ENCODE measurements at regions not wholly inside any gene's neighbourhood (a gene's known extent, or its start where the extent isn't known, plus 50 kb on each side); places are given as distances from the start of the nearest gene placed in this dataset.

DNA sequence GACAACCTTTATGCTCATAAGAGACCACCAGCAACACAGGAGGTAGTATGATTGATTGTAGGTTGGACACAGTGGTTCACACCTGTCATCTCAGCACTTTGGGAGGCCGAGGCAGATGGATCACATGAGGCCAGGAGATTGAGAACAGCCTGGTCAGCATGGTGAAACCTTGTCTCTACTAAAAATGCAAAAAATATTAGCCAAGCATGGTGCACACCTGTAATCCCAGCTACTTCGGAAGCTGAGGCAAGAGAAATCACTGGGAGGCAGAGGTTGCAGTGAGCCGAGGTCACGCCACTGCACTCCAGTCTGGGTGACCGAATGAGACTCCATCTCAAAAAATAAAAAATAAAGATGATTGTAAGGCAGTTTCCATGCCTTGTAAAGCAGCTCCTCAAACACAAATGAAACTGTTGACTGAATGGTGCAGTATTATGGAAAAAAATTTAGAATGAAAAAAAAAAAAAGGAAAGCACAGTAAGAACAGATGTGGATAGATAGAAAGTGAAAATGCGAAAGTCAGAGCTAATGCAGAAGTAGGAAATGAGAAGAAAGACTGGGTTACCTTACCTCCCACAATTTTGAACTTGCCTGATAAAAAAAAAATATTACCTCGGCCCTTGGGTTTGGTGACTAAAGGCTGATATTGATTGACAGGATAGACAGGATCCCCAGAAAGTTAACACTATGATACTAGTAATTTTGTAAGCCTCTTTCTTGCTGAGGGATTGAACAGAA is 249.2 kb upstream of the TRAM1L1 start:
- DNase-seq, result no peak
- H3K9me3 Mint-ChIP-seq, result no peaks in the 10 kb centered on the region
- no peak overlapping the region for H3K4me3 Mint-ChIP-seq
- no peaks in the 10 kb centered on the region for H3K4me1 Mint-ChIP-seq (ENCODE audit: low read depth in 2 of 2)
- no peak overlapping the region for H3K27ac Mint-ChIP-seq
- no peak for ATAC-seq (replicated peaks)
- no peaks in the 10 kb centered on the region for H3K27me3 Mint-ChIP-seq
- no peaks in the 10 kb centered on the region for H3K36me3 Mint-ChIP-seq (ENCODE audit: insufficient read depth)

GRCh38 chr4:117357437-117357836 is 272.1 kb upstream of the TRAM1L1 start:
- ATAC-seq (replicated peaks) (no peak), DNase-seq (no peak)
- Mint-ChIP-seq H3K27ac (no peak overlapping the region), H3K36me3 (ENCODE audit: insufficient read depth) (no peaks in the 10 kb centered on the region), H3K9me3 (peaks cover 0 to 3% of the 10 kb centered on the region in 2 donors), H3K4me1 (ENCODE audit: low read depth in 2 of 2) (no peaks in the 10 kb centered on the region), H3K27me3 (no peaks in the 10 kb centered on the region), H3K4me3 (no peak overlapping the region)

- Mint-ChIP-seq H3K27me3 (no peaks in the 10 kb centered on the region), H3K4me3 (no peak overlapping the region), H3K36me3 (ENCODE audit: insufficient read depth) (no peaks in the 10 kb centered on the region), H3K4me1 (ENCODE audit: low read depth in 2 of 2) (no peaks in the 10 kb centered on the region), H3K27ac (no peak overlapping the region), H3K9me3 (peaks cover 0 to 3% of the 10 kb centered on the region in 2 donors)
- DNase-seq (no peak), ATAC-seq (replicated peaks) (no peak)
Observed at GRCh38 chr4:117357866-117358265, 272.5 kb upstream of the TRAM1L1 start.

GRCh38 chr4:117370944-117371668 is 285.7 kb upstream of the TRAM1L1 start:
- Mint-ChIP-seq H3K4me1 (ENCODE audit: low read depth in 2 of 2) (no peaks in the 10 kb centered on the region), H3K36me3 (ENCODE audit: insufficient read depth) (no peaks in the 10 kb centered on the region), H3K27ac (no peak overlapping the region), H3K27me3 (no peaks in the 10 kb centered on the region), H3K4me3 (no peak overlapping the region), H3K9me3 (peaks cover 8 to 14% of the 10 kb centered on the region in 2 donors)
- DNase-seq (no peak), ATAC-seq (replicated peaks) (no peak)

- Mint-ChIP-seq H3K27ac (no peak overlapping the region), H3K9me3 (peaks cover 6 to 7% of the 10 kb centered on the region in 2 donors), H3K4me3 (no peak overlapping the region), H3K4me1 (ENCODE audit: low read depth in 2 of 2) (no peaks in the 10 kb centered on the region), H3K36me3 (ENCODE audit: insufficient read depth) (no peaks in the 10 kb centered on the region), H3K27me3 (no peaks in the 10 kb centered on the region)
- ATAC-seq (replicated peaks), result no peak
- no peak for DNase-seq
Observed at GRCh38 chr4:117375101-117375500, 289.7 kb upstream of the TRAM1L1 start.

DNA sequence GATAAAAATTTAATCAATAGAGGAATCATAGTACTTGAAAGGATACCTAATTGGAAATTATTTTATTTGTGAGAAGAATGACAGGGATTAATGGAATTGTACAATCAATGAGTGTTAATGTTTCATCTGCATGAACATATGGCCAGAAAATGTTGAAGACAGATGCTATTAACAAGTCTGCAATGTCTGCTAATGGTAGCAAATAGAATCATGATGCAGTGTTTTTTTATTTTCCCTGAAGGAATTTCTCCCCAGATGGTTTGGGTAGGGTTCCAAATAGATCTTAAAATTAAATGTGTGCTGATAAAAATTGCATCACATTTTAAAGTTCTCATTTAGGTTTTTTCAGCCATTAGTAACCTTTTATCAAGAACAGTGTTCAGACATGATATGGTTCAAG is 291.3 kb upstream of the TRAM1L1 start:
- ATAC-seq (replicated peaks) (no peak), DNase-seq (no peak)
- Mint-ChIP-seq H3K4me1 (ENCODE audit: low read depth in 2 of 2) (no peaks in the 10 kb centered on the region), H3K36me3 (ENCODE audit: insufficient read depth) (no peaks in the 10 kb centered on the region), H3K27me3 (no peaks in the 10 kb centered on the region), H3K27ac (no peak overlapping the region), H3K9me3 (peaks cover 0 to 3% of the 10 kb centered on the region in 2 donors), H3K4me3 (no peak overlapping the region)

DNA sequence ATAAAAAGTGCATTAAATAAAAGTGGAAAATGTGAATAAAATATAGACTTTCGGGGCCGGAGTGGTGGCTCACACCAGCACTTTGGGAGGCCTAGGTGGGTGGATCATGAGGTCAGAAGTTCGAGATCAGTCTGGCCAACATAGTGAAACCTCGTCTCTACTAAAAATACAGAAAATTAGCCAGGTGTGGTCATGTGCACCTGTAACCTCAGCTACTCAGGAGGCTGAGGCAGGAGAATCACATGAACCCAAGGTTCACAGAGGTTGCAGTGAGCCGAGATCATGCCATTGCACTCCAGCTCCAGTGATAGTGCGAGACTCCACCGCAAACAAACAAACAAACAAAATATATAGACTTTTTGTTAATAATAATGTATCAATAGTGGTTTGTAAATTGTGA is 293.6 kb upstream of the TRAM1L1 start:
- peaks cover 0 to 3% of the 10 kb centered on the region in 2 donors for H3K9me3 Mint-ChIP-seq
- no peak overlapping the region for H3K4me3 Mint-ChIP-seq
- no peaks in the 10 kb centered on the region for H3K27me3 Mint-ChIP-seq
- ATAC-seq (replicated peaks) (no peak), DNase-seq (no peak)
- no peaks in the 10 kb centered on the region for H3K36me3 Mint-ChIP-seq (ENCODE audit: insufficient read depth)
- H3K27ac Mint-ChIP-seq, result no peak overlapping the region
- H3K4me1 Mint-ChIP-seq (ENCODE audit: low read depth in 2 of 2), result no peaks in the 10 kb centered on the region

GRCh38 chr4:117383468-117383867 is 298.1 kb upstream of the TRAM1L1 start:
- H3K9me3 Mint-ChIP-seq, result peaks cover 1 to 7% of the 10 kb centered on the region in 2 donors
- H3K36me3 Mint-ChIP-seq (ENCODE audit: insufficient read depth), result no peaks in the 10 kb centered on the region
- no peaks in the 10 kb centered on the region for H3K27me3 Mint-ChIP-seq
- H3K4me3 Mint-ChIP-seq, result no peak overlapping the region
- ATAC-seq (replicated peaks), result no peak
- H3K27ac Mint-ChIP-seq, result no peak overlapping the region
- DNase-seq, result no peak
- no peaks in the 10 kb centered on the region for H3K4me1 Mint-ChIP-seq (ENCODE audit: low read depth in 2 of 2)

- no peaks in the 10 kb centered on the region for H3K4me1 Mint-ChIP-seq (ENCODE audit: low read depth in 2 of 2)
Observed at GRCh38 chr4:117385526-117385925, 300.1 kb upstream of the TRAM1L1 start.

GRCh38 chr4:117387072-117387471 is 301.7 kb upstream of the TRAM1L1 start:
- H3K4me3 Mint-ChIP-seq, result no peak overlapping the region
- H3K9me3 Mint-ChIP-seq, result peaks cover 2 to 16% of the 10 kb centered on the region in 2 donors
- no peak overlapping the region for H3K27ac Mint-ChIP-seq
- no peaks in the 10 kb centered on the region for H3K36me3 Mint-ChIP-seq (ENCODE audit: insufficient read depth)
- H3K27me3 Mint-ChIP-seq, result no peaks in the 10 kb centered on the region
- DNase-seq (no peak), ATAC-seq (replicated peaks) (no peak)
- H3K4me1 Mint-ChIP-seq (ENCODE audit: low read depth in 2 of 2), result no peaks in the 10 kb centered on the region

More at GRCh38 chr4:117385526-117385925, 300.1 kb upstream of the TRAM1L1 start:
- no peaks in the 10 kb centered on the region for H3K27me3 Mint-ChIP-seq
- peaks cover 1 to 7% of the 10 kb centered on the region in 2 donors for H3K9me3 Mint-ChIP-seq
- H3K27ac Mint-ChIP-seq, result no peak overlapping the region
- no peak for ATAC-seq (replicated peaks)
- no peaks in the 10 kb centered on the region for H3K36me3 Mint-ChIP-seq (ENCODE audit: insufficient read depth)
- DNase-seq, result no peak
- no peak overlapping the region for H3K4me3 Mint-ChIP-seq

DNA sequence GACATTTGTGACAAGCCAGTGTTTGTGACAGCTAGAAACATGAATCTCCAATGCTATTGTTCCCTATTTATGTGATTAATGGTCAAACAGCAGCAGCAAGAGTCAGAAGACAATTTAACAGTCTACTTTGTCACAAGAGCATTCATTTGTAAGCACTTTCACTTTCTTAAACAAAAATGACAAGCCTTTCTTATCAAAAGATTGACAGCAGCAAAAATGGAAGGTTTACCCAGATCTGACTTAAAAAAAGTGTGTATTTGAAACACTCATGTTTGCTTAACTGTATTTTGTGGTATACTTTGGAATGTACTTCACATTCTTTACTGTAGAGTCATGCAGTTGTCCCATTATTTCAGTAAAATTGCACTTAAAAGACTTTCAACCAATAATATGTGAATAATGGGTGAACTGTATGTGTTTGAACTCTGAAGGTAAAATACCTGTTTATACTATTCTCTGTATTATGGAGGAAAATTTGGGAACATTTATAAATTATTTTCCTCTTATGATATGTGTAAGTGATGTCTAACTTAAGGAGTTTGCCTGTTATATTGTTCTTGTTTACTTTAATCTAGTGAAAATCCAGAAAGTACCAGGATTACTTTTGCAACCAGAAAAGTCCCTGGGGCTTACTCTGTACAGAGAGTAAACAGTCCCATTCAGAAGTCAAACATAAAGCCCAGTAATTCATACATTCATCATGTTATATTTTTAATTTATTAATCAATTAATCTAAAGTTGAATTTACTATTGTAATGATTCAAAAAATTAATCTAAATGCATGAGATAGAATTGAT is 314.9 kb upstream of the TRAM1L1 start:
- ATAC-seq (replicated peaks) (no peak), DNase-seq (no peak)
- H3K36me3 Mint-ChIP-seq (ENCODE audit: insufficient read depth), result no peaks in the 10 kb centered on the region
- peaks cover 4 to 5% of the 10 kb centered on the region in 2 donors for H3K9me3 Mint-ChIP-seq
- no peaks in the 10 kb centered on the region for H3K27me3 Mint-ChIP-seq
- H3K27ac Mint-ChIP-seq, result no peak overlapping the region
- H3K4me3 Mint-ChIP-seq, result no peak overlapping the region
- H3K4me1 Mint-ChIP-seq (ENCODE audit: low read depth in 2 of 2), result no peaks in the 10 kb centered on the region

GRCh38 chr4:117412661-117413060 is 327.3 kb upstream of the TRAM1L1 start:
- no peak for ATAC-seq (replicated peaks)
- Mint-ChIP-seq H3K4me3 (no peak overlapping the region), H3K27ac (no peak overlapping the region)

GRCh38 chr4:117417856-117418255 is 332.5 kb upstream of the TRAM1L1 start:
- no peak overlapping the region for H3K4me3 Mint-ChIP-seq

More at GRCh38 chr4:117412661-117413060, 327.3 kb upstream of the TRAM1L1 start:
- Mint-ChIP-seq H3K4me1 (ENCODE audit: low read depth in 2 of 2) (no peaks in the 10 kb centered on the region), H3K27me3 (no peaks in the 10 kb centered on the region), H3K36me3 (ENCODE audit: insufficient read depth) (no peaks in the 10 kb centered on the region), H3K9me3 (peaks cover 1 to 10% of the 10 kb centered on the region in 2 donors)
- no peak for DNase-seq

More at GRCh38 chr4:117417856-117418255, 332.5 kb upstream of the TRAM1L1 start:
- no peaks in the 10 kb centered on the region for H3K27me3 Mint-ChIP-seq
- no peaks in the 10 kb centered on the region for H3K36me3 Mint-ChIP-seq (ENCODE audit: insufficient read depth)
- DNase-seq, result no peak
- H3K27ac Mint-ChIP-seq, result no peak overlapping the region
- no peaks in the 10 kb centered on the region for H3K4me1 Mint-ChIP-seq (ENCODE audit: low read depth in 2 of 2)
- peaks cover 1 to 10% of the 10 kb centered on the region in 2 donors for H3K9me3 Mint-ChIP-seq
- no peak for ATAC-seq (replicated peaks)

Measured in effector memory CD8-positive, alpha-beta T cell (primary cell).